WTC11 (cell line): ENCODE measurements at regions not wholly inside any gene's neighbourhood (a gene's known extent, or its start where the extent isn't known, plus 50 kb on each side); places are given as distances from the start of the nearest gene placed in this dataset.

Experiments
- CREB1 ChIP-seq: sonication (generic); formaldehyde crosslinking; IDR thresholded peaks from 2 replicates; pipeline ENCODE4 v1.8.0; 2023; ENCODE audit warnings: mild to moderate bottlenecking, missing genetic modification reagents
- ELF4 ChIP-seq: sonication (generic); formaldehyde crosslinking; IDR thresholded peaks from 2 replicates; pipeline ENCODE4 v1.8.1; 2022; ENCODE audit warnings: low read depth, mild to moderate bottlenecking, moderate library complexity, missing genetic modification reagents
- EMX1 ChIP-seq: fragments of 250-450 bp; sonication (Bioruptor Pico); IDR thresholded peaks from 2 replicates; pipeline ENCODE4 v1.8.0; 2021; ENCODE audit warnings: mild to moderate bottlenecking
- FOXK1 ChIP-seq: sonication (generic); formaldehyde crosslinking; IDR thresholded peaks from 2 replicates; pipeline ENCODE4 v1.8.0; 2022; ENCODE audit warnings: mild to moderate bottlenecking, moderate library complexity, missing genetic modification reagents
- PRRX2 ChIP-seq: fragments of 250-450 bp; sonication (Bioruptor Pico); IDR thresholded peaks from 2 replicates; pipeline ENCODE4 v1.8.0; 2021; ENCODE audit warnings: mild to moderate bottlenecking
- TEAD1 ChIP-seq: sonication (generic); formaldehyde crosslinking; IDR thresholded peaks from 2 replicates; pipeline ENCODE4 v1.8.0; 2022; ENCODE audit warnings: mild to moderate bottlenecking, missing genetic modification reagents
- ZNF232 ChIP-seq: sonication (generic); formaldehyde crosslinking; IDR thresholded peaks from 2 replicates; pipeline ENCODE4 v1.8.0; 2022; ENCODE audit warnings: mild to moderate bottlenecking, missing genetic modification reagents
- ZNF263 ChIP-seq: sonication (generic); formaldehyde crosslinking; IDR thresholded peaks from 2 replicates; pipeline ENCODE4 v1.8.1; 2022; ENCODE audit warnings: low read depth, mild to moderate bottlenecking, moderate library complexity, missing genetic modification reagents
- TF ChIP-seq, protein P1 (sequence below): fragments of 200-600 bp; IDR thresholded peaks from 2 replicates; pipeline ENCODE4 v1.8.0; 2022; ENCODE audit warnings: antibody characterized with exemption
- TF ChIP-seq, protein P2 (sequence below): sonication (generic); formaldehyde crosslinking; IDR thresholded peaks from 2 replicates; pipeline ENCODE4 v1.8.0; 2023; ENCODE audit warnings: missing genetic modification reagents
- TF ChIP-seq, protein P3 (sequence below): sonication (generic); formaldehyde crosslinking; IDR thresholded peaks from 2 replicates; pipeline ENCODE4 v1.8.0; 2022; ENCODE audit warnings: mild to moderate bottlenecking, missing genetic modification reagents

DNA sequence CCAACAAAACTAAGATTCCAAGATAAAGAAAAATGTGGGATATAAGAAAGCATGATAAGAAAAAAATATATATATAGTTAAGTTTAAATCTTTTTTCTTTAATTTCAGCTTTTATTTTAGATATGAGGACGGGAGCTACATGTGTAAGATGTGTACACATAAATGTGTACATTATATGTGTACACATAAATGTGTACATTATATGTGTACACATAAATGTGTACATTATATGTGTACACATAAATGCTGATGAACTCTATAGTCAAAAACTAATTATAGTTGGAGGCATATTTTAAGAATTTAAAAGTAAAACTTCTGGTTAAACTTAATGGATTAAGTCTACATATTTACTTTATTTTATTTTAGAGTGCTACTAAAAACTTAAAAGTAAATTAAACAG is 123.6 kb downstream of the BTG1 start:
- TF ChIP-seq FOXK1 (no peak), ZNF232 (no peak), CREB1 (no peak), PRRX2 (no peak), ZNF263 (CRISPR knock-in tag) (no peak), EMX1 (no peak), ELF4 (CRISPR knock-in tag) (no peak), TEAD1 (no peak)
- TF ChIP-seq, protein P1, sequence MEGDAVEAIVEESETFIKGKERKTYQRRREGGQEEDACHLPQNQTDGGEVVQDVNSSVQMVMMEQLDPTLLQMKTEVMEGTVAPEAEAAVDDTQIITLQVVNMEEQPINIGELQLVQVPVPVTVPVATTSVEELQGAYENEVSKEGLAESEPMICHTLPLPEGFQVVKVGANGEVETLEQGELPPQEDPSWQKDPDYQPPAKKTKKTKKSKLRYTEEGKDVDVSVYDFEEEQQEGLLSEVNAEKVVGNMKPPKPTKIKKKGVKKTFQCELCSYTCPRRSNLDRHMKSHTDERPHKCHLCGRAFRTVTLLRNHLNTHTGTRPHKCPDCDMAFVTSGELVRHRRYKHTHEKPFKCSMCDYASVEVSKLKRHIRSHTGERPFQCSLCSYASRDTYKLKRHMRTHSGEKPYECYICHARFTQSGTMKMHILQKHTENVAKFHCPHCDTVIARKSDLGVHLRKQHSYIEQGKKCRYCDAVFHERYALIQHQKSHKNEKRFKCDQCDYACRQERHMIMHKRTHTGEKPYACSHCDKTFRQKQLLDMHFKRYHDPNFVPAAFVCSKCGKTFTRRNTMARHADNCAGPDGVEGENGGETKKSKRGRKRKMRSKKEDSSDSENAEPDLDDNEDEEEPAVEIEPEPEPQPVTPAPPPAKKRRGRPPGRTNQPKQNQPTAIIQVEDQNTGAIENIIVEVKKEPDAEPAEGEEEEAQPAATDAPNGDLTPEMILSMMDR, result no peak
- TF ChIP-seq, protein P2, sequence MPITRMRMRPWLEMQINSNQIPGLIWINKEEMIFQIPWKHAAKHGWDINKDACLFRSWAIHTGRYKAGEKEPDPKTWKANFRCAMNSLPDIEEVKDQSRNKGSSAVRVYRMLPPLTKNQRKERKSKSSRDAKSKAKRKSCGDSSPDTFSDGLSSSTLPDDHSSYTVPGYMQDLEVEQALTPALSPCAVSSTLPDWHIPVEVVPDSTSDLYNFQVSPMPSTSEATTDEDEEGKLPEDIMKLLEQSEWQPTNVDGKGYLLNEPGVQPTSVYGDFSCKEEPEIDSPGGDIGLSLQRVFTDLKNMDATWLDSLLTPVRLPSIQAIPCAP, result no peak
- TF ChIP-seq, protein P3, sequence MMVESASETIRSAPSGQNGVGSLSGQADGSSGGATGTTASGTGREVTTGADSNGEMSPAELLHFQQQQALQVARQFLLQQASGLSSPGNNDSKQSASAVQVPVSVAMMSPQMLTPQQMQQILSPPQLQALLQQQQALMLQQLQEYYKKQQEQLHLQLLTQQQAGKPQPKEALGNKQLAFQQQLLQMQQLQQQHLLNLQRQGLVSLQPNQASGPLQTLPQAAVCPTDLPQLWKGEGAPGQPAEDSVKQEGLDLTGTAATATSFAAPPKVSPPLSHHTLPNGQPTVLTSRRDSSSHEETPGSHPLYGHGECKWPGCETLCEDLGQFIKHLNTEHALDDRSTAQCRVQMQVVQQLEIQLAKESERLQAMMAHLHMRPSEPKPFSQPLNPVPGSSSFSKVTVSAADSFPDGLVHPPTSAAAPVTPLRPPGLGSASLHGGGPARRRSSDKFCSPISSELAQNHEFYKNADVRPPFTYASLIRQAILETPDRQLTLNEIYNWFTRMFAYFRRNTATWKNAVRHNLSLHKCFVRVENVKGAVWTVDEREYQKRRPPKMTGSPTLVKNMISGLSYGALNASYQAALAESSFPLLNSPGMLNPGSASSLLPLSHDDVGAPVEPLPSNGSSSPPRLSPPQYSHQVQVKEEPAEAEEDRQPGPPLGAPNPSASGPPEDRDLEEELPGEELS (CRISPR knock-in tag), result no peak
